HG02885 (cell line): ENCODE measurements at regions not wholly inside any gene's neighbourhood (a gene's known extent, or its start where the extent isn't known, plus 50 kb on each side); places are given as distances from the start of the nearest gene placed in this dataset.

Experiments
- ATAC-seq: cut with Tn5 transposase; IDR thresholded peaks from one replicate; pipeline ENCODE4 v1.9.1; 2021; ENCODE audit warnings: mild to moderate bottlenecking; ENCODE audit not compliant: unreplicated experiment, poor library complexity

DNA sequence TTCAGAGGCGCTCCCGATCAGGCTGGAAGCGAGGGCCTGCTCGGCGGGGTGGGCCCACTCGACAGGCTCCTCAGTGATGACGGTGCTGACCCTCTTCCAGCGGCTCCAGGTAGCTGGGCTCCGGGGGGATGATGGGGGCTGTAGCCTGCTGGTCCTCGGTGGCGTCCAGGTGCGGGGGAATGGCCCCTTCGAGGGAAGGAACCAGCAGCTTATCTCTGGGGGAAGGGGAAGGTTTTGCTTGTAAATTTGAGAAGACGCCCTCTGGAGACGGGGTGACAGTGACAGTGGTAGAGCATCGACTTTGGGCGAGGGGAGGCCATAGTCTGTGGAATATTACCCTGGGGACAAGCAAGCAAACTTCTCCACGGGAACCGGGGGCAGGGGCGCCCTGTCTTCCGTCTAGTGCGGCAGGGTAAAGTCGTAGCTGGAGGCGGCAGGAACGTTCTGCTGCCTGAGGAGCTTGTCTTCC is 891.9 kb upstream of the LRRTM1 start:
- ATAC-seq = no peak

DNA sequence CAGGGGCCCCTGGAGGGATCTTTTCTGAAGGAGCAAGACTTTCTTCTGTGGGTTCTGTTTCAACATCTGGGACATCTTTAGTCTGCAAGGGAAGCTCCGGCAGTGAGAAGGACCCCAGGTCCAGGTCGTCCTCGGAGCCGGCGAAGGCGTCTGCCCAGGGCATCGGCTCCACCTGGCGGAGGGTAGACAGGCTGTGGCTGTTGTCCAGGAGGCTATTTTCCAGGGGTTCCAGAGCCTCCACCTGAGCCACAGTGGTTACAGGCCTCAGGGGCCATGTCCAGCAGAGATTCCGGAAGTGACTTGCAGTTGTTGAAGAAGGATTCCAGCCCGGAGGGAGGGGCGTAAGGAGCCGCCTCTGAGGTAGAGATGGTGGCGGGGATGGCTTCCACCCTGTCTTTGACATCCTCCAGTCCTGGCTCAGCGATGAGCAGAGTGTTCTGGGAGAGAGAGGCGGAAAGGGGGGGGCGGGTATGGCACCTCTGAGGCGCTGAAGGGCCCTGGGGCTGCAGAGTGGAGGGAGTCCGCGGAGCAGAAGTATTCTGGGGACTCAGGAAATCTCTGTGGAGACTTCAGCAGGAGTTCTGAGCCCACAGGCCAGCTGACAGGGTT is 891.3 kb upstream of the LRRTM1 start:
- no peak for ATAC-seq

DNA sequence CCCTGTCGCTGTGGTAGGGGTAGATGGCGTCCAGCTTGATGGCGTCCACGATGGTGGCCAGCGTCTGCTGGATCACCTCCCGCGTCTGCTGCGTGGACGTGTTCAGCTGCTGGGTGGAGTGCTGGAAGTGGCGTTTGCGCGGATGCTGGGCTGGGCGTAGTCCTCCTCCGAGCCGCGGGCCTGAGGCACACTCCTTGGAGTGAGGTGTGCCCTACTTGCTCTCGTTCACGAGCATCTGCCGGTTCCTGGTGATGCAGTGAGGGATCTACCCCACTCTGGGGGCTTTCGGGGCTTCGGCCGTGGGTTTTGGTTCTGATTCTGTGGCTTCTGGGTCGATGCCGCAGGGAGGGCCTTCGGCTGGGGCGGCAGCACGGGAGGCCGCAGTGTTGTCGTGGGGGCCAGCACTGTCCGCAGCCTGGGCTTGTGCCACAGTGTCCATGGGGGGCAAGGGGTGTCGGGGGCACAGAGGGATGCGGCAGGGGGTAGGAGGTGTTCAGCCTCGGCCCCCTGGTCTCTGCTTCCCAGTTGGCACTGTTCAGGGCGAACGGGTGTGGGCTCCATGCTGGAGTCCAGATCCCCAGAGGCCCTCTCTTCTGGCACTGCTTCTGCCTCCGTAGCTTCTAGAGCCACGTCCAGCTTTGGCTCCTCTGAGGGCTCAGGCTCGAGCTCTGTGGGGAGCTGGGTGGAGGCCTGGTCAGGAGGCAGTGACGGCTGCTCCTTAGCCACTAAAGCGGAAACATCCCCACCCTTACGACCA is 890.6 kb upstream of the LRRTM1 start:
- no peak for ATAC-seq

DNA sequence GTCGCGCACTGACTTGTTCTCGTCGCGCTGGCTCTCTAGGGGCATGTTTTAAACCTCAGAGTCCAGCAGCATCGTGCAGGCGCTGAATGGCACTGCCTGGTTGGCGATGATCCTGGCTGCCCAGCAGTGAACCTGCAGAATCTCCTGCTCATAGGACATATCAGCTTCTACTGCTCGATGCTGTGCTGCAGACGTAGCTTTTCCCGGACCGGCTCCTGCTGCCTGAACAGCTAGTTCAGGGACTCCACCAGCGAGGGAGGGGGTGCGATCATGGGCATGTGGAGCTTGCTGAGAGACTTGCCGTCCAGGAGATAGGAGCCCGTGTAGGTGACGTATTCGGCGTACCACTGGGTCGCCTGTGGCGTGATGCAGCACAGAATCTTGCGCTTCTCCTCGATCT is 890.0 kb upstream of the LRRTM1 start:
- no peak for ATAC-seq

DNA sequence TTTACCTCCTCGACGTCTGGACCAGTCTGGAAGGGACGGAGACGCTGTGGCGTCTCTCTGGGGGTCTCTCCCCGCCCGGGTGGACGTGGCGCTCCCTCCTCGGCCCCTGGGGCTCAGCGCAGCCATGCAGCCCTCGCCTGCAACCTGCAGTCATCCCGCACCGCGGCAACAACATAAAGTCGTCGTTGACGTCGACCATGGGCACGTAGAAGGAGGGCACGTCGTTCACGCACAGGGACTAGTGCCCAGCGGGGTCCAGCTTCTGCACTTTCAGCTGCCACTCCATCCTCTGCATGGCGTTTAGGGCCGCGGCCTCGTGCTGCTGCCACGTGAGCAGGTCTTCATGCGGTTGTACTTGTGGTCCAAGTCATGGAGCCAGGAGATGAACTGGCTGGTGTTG is 889.6 kb upstream of the LRRTM1 start:
- ATAC-seq = no peak

DNA sequence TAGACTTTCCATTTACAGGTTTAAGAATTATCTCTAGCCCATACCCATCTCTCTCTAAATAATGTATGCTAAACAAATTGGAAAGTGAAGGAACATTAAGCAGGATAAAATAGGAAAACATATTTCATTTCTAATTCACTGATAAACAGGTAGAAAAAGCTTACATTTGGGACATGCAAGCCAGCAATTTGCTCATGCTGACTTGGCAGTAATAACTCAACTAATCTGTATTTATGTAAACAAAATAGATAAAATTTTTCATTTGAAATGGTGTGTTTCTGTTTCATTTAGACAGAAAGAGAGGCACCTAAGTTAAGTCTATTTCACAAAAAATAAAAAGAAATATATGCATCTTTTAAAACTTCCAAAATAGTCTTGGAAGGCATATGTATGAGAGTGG is 877.3 kb upstream of the LRRTM1 start:
- no peak for ATAC-seq

DNA sequence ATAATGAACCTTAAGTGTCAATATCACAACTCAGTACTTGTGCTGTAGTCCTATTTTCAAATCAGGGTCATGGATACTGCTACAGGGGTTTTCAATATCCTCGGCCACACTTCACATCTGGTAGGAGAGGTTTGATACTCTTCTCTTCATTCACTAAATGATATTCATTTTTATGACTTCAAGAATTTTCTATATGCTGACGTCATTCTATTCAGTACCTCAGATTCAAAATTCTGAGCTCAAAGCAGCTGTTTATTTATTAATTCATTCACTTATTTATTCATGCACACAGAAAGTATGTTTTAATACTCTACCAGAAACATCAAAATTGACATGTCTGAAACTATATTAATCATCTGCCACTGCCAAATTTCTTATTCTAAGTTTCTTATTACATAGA is 866.9 kb upstream of the LRRTM1 start:
- ATAC-seq = no peak

DNA sequence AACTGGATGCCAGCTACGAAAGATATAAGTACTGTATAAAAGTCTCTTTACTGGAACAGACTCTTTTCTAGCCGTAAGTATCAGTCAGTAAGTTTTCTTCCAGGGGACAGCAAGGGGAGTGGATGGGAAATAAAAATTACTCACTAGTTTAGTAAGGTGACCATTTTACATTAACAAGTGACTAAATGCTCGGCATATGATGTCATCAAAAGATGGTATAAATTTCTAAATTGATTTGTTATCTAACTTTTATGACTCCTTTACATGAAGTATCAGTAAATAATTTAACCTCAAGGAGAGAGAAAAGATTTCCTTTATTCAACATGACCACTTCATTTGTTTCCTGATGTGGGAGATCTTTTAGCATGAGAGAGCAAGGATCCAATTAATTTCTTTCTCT is 859.0 kb upstream of the LRRTM1 start:
- no peak for ATAC-seq

DNA sequence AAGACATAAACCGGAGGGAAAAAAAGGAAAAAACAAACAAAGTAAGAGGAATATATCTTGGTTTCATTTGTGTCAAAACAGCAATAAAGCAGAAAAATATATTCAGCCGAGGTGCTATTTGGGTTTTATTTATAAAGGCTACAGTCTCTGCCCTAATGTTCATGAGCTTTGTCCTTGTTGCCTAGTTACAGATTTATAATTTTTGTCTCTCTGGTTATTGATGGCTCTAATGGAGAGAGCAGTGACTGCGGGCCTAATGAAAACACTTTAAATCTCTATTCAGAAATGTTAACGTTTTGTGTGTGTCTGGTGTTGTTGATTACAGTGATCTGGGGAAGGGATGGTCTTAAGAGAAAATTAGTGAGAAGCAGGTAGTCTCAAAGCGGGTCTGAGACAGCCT is 854.0 kb upstream of the LRRTM1 start:
- no peak for ATAC-seq

DNA sequence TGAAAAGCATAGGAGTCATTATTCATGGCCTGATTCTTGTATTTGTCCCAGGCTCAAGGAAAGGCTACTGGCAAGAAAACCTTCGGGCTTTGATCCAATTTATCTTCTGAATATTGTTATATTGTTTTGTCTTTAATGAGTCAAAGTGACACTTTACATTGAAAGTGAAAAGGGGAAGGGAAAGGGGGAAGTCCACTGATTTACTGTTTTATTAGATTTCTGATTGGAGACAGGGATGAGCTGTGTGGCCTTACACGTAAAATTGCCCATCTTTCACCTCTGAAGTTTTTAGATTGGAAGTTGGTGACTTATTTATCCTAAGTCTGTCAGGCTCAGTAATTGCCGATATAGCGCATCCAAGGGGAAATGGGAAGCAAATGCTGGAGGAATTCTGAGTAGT is 843.8 kb upstream of the LRRTM1 start:
- no peak for ATAC-seq

DNA sequence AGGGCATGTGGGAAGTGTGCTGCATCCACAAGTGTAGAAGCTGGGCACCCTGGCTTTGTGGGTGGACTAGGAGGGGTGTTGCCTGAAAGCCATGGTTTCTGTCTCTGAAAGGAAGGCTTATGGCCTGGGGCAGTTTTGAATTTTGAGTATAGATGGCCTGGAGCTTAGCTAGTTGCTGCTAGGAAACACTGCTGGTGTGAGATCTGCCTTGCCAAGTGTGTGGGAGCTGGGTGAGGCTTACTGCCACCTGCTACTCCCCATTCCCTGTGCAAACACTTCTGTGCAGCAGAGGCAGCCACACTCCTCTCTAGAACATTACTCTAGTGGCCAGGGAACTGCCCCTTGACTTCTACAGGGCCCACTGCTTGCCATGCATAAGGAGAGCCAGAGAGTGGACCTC is 831.7 kb upstream of the LRRTM1 start:
- no peak for ATAC-seq

DNA sequence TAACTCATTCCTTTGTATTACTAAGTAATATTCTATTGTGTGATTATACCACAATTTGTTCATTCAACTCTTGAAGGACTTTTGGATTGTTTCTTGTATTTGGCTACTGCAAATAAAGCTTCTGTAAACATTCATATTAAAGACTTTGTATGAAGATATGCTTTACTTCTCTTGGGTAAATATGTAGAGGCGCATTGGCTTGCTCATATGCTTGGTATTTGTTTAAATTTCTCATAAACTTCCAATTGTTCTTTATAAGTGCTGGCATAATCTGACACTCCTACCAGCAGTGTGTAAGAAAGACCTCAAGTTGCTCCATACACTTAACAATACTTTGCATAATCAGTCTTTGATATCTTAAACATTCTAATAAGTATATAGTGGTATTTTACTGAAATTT is 792.8 kb upstream of the LRRTM1 start:
- no peak for ATAC-seq

DNA sequence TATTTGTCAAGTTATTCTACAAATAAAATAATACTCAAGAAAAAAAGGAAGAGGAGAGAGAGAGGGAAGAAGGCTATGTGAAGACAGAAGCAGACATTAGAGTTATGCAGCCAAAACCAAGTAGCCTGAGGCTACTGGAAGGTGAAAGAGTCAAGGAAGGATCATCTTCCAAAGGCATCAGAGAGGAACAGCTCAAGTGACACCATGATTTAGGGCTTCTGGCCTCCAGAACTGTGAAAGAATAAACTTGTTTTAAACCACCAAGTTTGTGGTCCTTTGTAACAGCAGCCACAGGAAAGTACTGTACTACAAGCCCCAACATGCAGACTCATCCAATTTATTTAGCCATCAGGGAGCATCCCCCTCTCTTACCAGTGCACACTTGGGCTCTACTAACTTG is 788.5 kb upstream of the LRRTM1 start:
- no peak for ATAC-seq

DNA sequence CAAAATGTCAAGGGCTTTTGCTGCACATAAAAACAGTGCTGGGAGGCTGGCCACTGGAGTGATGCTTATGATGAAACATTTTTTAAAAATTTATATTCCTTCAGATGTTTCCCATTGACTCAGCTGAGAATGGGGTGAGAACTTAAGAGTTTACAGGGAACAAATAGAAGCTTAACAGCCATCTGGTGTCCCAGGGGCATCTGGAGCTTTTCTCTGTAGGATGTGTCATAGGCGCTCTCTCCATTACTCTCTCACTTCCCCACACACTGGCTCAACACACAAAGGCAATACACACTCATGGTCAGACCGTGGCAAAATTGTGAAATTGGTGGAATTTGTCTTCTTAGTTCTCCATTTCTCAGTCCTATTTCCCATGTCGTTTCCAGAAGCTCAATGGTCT is 783.1 kb upstream of the LRRTM1 start:
- ATAC-seq = no peak

DNA sequence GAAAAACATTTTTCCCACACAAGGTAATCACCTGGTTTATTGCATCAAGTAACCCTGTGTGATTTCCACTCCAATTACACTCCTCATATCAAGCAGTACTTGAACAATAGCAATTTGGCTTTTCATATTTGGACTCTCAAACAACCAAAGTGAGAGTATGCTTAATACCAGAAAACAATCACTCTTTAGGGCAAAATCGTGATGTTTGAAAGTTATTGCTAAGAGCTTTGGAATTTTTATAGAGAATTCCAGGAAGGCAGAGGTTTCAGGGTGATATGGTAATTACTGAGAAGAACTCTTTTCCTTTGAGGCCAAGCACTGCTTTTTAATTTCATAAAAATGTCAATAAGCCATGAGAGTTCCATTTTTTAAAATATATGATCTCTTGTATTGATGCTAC is 779.5 kb upstream of the LRRTM1 start:
- ATAC-seq = no peak

DNA sequence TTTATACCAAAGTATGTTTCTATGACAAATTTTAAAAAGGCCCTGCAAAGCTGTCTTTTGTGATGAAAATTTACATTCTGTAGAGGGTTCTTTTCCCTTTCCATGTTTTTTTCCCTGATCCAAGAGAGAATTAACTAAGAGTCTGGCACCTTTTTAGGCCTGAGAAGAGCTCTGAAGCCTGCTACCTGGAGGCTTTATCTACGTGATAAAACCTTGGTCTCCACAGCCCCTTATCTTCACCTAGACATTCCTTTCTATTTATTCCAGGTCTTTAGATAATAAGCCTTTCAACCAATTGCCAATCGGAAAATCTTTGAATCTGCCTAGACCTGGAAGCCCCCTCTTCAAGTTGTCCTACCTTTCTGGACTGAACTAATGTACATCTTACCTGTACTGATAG is 774.1 kb upstream of the LRRTM1 start:
- ATAC-seq = no peak

DNA sequence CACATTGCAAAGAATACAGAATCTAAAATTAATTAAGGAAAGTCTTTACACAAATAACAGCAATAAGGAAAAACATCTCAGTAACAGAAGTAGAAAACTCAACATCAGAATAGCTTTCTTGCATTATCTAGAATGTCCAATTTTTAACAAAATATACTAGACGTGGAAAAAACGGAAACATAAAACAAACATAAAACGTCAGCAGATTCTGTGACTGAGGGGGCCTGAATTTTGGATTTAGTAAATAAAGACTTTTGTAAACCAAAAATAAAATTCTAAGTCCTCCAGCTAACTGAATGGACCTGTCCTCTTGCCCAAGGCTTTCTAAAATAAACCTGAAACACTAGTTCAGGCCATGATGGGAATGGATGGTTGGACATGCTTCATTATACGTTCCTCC is 773.5 kb upstream of the LRRTM1 start:
- no peak for ATAC-seq

DNA sequence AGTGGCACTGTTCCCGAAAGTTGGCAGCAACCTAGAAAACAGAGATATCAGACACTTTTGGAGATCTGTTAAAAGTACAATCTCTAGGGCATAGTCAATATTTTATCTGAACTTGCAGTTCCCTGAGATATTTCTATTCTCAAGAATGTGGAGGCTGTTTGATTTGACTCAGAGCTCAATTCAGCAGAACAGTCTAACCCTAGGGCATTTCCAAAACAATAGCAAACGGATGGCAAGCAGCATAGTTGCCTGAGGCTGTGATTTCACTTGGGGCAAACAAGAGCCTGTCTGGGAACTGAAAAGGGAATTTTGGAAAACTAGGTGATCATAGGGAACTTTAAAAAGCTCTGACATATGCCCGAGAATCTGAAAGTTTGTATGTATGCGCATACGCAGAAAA is 772.8 kb upstream of the LRRTM1 start:
- ATAC-seq = no peak

DNA sequence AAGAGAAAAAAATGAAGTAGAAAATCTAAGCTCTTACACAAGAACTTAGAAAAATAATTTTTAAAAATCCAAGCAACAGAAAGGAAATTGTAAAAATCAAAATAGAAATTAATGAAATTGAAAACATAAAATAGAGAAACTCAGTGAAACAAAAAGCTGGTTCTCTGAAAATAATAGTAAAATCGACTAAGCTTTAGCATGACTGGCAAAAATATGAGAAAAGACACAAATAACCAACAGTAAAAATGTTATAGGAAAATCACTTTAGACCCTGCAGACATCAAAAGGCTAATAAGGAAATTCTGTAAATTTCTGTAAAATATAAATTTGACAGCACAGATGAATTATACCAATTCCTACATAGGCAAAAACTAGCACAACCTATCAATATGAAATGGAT is 768.9 kb upstream of the LRRTM1 start:
- no peak for ATAC-seq

DNA sequence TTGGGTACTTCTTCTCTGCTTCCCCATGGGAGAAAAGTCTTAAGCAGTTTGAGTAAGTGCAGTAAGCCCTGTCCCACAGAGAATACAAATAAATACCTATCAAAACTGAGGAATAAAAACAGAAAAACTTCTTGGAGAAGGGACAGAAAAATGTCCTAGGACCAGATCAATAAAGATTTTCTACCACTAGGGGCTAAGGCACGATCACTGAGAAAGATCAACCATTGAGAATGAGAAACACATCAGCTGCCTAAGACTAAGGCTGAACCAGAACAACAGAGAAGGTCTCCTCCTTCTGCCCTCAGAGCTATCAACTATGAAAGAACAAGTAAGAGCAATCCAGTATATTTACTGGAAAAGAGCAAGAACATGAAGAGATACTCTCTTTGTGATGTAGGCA is 763.6 kb upstream of the LRRTM1 start:
- no peak for ATAC-seq

DNA sequence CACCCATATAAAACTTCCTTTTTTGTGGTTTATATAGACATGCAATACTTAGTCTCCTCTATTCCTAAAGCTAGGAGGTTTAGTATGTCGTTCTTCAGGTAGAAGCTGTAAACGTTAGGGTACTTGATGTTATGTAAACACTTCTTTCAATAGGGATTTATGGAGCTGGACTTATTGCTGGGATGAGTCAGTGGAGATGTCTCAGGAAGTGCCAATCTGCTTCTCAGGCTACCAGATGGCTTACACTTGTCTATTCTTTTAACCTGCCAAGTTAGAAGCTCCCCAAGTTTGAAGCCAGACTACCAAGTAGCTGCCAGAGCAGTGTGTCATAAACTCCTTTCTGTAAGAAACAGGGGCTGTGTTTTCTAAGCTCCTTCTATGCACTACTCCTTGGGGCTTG is 756.5 kb upstream of the LRRTM1 start:
- no peak for ATAC-seq

DNA sequence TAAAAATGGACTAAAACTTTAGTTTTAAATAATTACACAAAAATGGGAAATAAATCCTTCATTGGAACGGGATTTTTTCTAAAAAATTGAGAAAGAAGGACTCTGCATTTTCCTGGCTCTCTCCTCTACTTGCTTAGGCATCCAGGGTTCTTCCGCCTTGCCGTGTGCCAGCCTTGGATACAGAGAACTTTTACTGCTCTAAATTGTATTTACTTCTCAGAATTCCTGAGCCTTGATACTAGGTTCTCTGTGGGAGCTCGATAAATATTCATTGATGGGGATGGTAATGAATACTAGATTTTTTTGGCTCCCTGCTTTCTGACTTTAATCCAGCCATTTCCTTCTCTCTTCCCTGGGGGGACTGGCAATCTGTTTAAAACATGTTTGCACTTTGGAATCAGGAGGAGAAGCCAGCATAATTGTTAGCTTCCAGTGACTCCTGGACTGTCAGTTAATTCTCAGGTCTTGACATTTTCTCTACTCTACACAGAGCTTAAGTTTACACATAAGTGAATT is 746.1 kb upstream of the LRRTM1 start:
- ATAC-seq = no peak
